ENCODE measurements at regions not wholly inside any gene's neighbourhood (a gene's known extent, or its start where the extent isn't known, plus 50 kb on each side); places are given as distances from the start of the nearest gene placed in this dataset.
A peak's percentile ranks its signal among the peaks of the same experiment; 100 is the strongest.

DNA sequence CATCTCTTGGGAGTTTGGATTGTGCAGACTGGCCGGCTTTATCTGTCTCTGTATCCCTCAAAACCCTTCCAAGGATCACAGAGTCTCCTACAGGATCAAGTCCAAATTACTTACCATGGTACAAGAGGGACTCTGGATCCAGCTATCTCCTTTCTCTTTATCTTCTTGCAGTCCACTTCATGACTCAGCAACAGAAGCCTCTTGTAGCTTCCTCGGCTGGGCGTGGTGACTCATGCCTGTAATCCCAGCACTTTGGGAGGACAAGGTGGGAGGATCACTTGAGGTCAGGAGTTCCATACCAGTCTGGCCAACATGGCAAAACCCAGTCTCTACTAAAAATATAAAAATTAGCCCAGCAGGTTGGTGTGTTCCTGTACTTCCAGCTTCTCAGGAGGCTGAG, 189.7 kb downstream of the BCAT1 start:
- DNase-seq = no peak

- no peak for DNase-seq
Observed at GRCh38 chr12:24756479-24757024, 192.3 kb downstream of the BCAT1 start.

GRCh38 chr12:24754690-24755638, 193.9 kb downstream of the BCAT1 start:
- DNase-seq = peak; percentile 88

DNA sequence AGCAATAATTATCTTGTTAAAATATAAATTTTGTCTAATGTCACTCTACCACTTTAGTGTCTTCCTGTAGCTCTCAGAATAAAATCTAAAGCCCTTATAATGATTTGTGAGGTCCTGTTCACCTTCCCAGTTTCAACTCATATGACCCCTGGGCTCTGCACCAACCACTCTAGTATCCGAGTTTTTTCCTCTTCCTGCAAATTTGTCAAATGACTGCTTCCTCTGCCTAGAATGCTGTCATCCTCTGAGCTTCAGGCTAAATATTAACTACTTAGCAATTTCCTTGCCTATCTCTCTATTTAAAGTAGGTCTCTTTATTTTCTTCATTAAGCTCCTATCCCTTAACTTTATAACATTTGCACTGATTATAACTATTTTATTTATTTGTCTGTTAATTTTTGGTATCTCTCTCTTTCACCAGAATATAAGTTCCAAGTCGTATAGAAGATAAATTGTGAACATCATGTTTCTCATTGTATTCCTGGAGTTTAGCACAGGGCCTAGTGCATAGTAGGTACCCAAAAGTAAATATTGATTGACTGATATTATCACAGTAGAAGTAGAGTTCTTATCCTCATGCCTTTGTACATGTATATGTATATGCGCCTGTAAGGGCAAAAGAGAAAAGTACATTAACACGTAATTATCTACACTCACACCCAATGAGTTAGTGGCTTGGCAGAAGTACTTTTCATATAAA, 196.0 kb downstream of the BCAT1 start:
- DNase-seq = no peak

- peak; percentile 9 for DNase-seq
Observed at GRCh38 chr12:24751181-24751580, 197.7 kb downstream of the BCAT1 start.

DNA sequence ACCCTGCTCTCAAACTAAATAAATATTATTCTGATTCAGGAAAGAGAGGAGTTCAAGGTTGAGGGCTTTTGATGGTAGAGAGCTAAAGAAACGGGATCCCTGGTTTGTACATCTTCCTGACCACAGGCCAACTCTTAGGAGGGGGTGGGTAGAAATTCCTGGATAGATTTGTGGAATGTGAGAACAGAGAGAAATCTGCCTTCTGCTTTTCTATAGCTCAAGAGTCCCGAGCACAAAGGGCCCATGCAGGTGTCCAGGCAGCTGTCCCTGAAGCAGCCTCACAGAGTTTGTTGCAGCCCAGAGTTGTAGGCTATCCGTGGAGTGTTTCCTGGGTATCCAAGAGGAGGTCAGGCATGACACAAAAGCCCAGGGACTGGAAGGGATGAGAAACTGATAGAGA, 198.6 kb downstream of the BCAT1 start:
- no peak for DNase-seq

- DNase-seq = no peak
Observed at GRCh38 chr12:24749171-24749570, 199.7 kb downstream of the BCAT1 start.

GRCh38 chr12:24748326-24748725, 200.6 kb downstream of the BCAT1 start:
- DNase-seq = no peak

- no peak for DNase-seq
Observed at GRCh38 chr12:24746864-24747263, 202.0 kb downstream of the BCAT1 start.

GRCh38 chr12:24746006-24746671, 202.8 kb downstream of the BCAT1 start:
- DNase-seq = no peak

DNA sequence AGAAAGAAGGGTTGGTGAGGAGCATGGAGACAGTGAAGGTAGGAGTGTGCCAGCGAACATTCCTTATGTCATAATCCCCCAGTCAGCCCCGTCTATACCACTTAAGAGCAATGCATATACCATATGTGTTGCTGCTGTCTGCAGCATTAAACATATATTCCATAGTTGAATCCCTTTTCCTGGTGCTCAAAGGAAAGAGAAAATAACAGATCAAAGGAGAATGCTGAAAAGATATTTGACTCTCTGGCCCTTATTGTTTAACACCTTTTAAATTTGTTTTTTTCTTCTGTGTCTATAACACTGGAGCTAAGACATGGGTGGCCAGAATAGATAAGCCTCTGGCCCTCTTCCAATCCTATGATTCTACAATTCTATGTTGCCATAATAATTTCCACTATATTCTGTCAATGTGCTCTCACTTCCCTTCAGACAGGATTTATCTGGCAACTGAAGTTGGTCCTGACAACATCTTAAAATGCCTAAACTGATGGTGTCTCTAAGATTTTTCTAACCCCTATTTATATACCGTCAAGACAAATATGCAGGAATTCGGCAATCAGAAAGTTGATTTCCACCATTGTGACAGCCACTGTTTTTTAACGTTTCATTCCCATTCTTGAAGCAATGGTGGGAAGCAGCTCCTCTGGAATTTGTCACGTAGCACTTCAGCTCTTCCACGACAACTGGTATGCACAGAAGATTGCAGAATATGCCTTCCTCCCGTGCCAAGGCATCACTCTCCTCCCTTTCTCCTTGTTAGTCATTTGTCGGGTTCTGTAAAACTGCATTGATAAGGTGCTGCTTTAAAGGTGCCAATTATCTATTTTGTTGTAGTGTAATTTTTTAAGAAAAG, 204.7 kb downstream of the BCAT1 start:
- DNase-seq = no peak

- no peak for DNase-seq
Observed at GRCh38 chr12:24742378-24742777, 206.5 kb downstream of the BCAT1 start.

- DNase-seq = no peak
Observed at GRCh38 chr12:24741216-24741615, 207.7 kb downstream of the BCAT1 start.

- no peak for DNase-seq
Observed at GRCh38 chr12:24739106-24739779, 209.7 kb downstream of the BCAT1 start.

- no peak for DNase-seq
Observed at GRCh38 chr12:24738441-24738840, 210.5 kb downstream of the BCAT1 start.

- DNase-seq = no peak
Observed at GRCh38 chr12:24731596-24731995, 217.3 kb downstream of the BCAT1 start.

- DNase-seq = no peak
Observed at GRCh38 chr12:24730489-24730896, 218.4 kb downstream of the BCAT1 start.

- no peak for DNase-seq
Observed at GRCh38 chr12:24728826-24729225, 220.1 kb downstream of the BCAT1 start.

DNA sequence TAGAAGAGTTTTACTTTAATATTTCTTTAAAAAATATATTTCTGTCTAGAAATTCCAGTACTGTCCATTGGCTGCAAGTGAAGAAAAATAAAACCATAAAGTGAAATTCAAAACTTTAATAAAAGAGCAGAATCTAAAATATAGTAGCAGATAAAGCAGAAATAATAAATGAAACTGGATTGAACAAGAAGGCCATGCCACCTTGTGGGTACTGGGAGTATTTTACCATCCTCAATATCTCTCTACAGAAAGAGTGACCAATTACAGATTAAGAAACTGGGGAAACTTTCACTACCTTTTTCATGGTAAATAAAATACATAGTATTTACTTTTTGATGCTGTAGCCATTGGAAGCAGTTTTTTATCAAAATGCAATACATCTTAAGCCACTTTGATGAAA, 220.5 kb downstream of the BCAT1 start:
- DNase-seq = peak; percentile 13

DNA sequence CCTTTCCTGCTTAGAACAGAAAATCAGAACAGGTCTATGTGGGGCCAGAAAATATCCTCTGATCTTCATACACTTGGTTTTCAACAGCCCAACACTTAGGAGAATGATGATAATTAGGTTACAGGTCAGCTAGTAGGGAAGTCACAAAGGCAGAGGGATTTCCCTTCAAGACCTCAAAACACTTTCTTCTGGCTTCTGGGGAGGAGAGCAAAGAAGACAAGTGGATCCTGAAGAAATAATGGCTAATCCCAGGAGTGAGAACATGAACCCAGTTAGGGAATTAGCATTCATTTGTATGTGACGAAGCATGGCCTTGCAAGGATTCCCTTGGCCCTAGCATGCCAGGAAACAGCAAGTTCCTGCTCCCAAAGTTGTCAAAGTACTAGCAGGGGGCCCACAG, 223.3 kb downstream of the BCAT1 start:
- DNase-seq = no peak

DNA sequence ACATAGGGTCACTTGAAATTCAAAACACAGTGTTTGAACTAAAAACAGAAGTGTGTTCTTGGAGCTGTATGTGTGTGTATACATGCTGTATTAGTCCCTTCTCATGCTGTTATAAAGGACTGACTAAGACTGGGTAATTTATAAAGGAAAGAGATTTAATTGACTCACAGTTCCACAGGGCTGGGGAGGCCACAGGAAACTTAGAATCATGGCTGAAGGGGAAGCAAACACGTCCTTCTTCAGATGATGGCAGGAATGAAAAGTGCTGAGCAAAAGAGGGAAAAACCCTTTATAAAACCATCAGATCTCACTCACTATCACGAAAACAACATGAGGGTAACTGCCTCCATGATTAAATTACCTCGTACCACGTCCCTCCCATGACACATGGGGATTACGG, 224.1 kb downstream of the BCAT1 start:
- DNase-seq = no peak

DNA sequence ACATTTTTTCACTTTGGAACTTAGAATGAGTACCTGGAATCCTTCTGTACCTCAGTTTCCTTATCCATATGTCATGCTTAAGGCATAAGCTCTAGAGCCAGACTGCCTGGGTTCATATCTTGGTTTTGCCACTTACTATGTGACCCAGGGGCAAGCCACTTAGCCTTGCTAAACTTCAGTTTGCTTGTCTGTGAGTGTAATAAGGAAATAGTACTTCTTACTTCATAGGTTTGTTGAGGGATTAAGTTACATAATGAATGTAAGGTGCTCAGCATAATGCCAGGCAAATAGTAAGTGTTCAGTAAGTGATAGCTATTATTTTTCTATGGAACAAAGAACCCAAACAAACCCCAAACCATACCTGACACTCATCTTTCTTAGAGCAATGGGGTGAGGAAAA, 225.1 kb downstream of the BCAT1 start:
- no peak for DNase-seq

Measured in fibroblast of skin of right quadriceps (primary cell).